H9 (cell line): ENCODE measurements at regions not wholly inside any gene's neighbourhood (a gene's known extent, or its start where the extent isn't known, plus 50 kb on each side); places are given as distances from the start of the nearest gene placed in this dataset.

Experiments used
- DNase-seq: peaks from one replicate; pipeline ENCODE4 v3.0.0-alpha.2; 2017
- H2AFZ ChIP-seq: one replicate; pipeline ENCODE4 v1.6.1; 2013; ENCODE audit warnings: mild to moderate bottlenecking, low read length, control low read depth, moderate library complexity
- H2AK5ac ChIP-seq: 2 replicates; pipeline ENCODE4 v1.6.1; 2013; ENCODE audit warnings: low read length, control low read depth, mixed read lengths; ENCODE audit not compliant: insufficient read length
- H2BK120ac ChIP-seq: one replicate; pipeline ENCODE4 v1.6.1; 2013; ENCODE audit warnings: low read depth, mild to moderate bottlenecking, low read length, control low read depth, inconsistent platforms; ENCODE audit not compliant: poor library complexity, severe bottlenecking
- H2BK12ac ChIP-seq: 2 replicates; pipeline ENCODE4 v1.6.1; 2013; ENCODE audit warnings: low read length, control low read depth, mixed read lengths, low read depth; ENCODE audit not compliant: insufficient read length
- H2BK15ac ChIP-seq: 2 replicates; pipeline ENCODE4 v1.6.1; 2013; ENCODE audit warnings: low read depth, low read length, control low read depth
- H2BK20ac ChIP-seq: one replicate; pipeline ENCODE4 v1.6.1; 2013; ENCODE audit warnings: low read depth, mild to moderate bottlenecking, low read length, control low read depth, inconsistent platforms; ENCODE audit not compliant: poor library complexity, severe bottlenecking
- H2BK5ac ChIP-seq: 2 replicates; pipeline ENCODE4 v1.6.1; 2013; ENCODE audit warnings: low read length, control low read depth, mixed read lengths; ENCODE audit not compliant: insufficient read length
- H3K14ac ChIP-seq: 2 replicates; pipeline ENCODE4 v1.6.1; 2013; ENCODE audit warnings: low read length, control low read depth; ENCODE audit not compliant: insufficient read depth
- H3K18ac ChIP-seq: 2 replicates; pipeline ENCODE4 v1.6.1; 2013; ENCODE audit warnings: low read depth, mild to moderate bottlenecking, mixed read lengths, low read length, control low read depth; ENCODE audit not compliant: insufficient read length
- H3K23ac ChIP-seq: 2 replicates; pipeline ENCODE4 v1.6.1; 2013; ENCODE audit warnings: low read length, control low read depth, mixed read lengths, low read depth; ENCODE audit not compliant: insufficient read length
- H3K23me2 ChIP-seq: 2 replicates; pipeline ENCODE4 v1.6.1; 2013; ENCODE audit warnings: low read depth, mild to moderate bottlenecking, mixed read lengths, low read length, control low read depth; ENCODE audit not compliant: insufficient read length, poor library complexity, severe bottlenecking
- H3K27ac ChIP-seq: 2 replicates; pipeline ENCODE4 v1.5.1; 2013; ENCODE audit warnings: low read length, control low read depth, mixed read lengths, low read depth; ENCODE audit not compliant: insufficient read length
- H3K27me3 ChIP-seq: 2 replicates; pipeline ENCODE4 v1.6.1; 2013; ENCODE audit warnings: low read length, control low read depth, inconsistent platforms; ENCODE audit not compliant: insufficient read depth
- H3K4ac ChIP-seq: 2 replicates; pipeline ENCODE4 v1.6.1; 2013; ENCODE audit warnings: low read depth, mild to moderate bottlenecking, control low read depth, inconsistent platforms, low read length, moderate library complexity
- H3K4me1 ChIP-seq: 2 replicates; pipeline ENCODE4 v1.6.1; 2013; ENCODE audit warnings: low read length, control low read depth, inconsistent platforms; ENCODE audit not compliant: insufficient read depth
- H3K4me2 ChIP-seq: 2 replicates; pipeline ENCODE4 v1.6.1; 2013; ENCODE audit warnings: low read length, control low read depth, mixed read lengths; ENCODE audit not compliant: insufficient read length, insufficient read depth
- H3K56ac ChIP-seq: 2 replicates; pipeline ENCODE4 v1.6.1; 2013; ENCODE audit warnings: low read depth, mild to moderate bottlenecking, mixed read lengths, low read length, control low read depth; ENCODE audit not compliant: insufficient read length
- H3K79me1 ChIP-seq: 2 replicates; pipeline ENCODE4 v1.6.1; 2013; ENCODE audit warnings: low read depth, mild to moderate bottlenecking, moderate library complexity, low read length, control low read depth, inconsistent platforms; ENCODE audit not compliant: insufficient read depth, poor library complexity, severe bottlenecking
- H3K79me2 ChIP-seq: 2 replicates; pipeline ENCODE4 v1.6.1; 2013; ENCODE audit warnings: low read length, control low read depth, inconsistent platforms; ENCODE audit not compliant: insufficient read depth
- H3K9ac ChIP-seq: 2 replicates; pipeline ENCODE4 v1.6.1; 2013; ENCODE audit warnings: low read length, control low read depth, mixed read lengths; ENCODE audit not compliant: insufficient read length; ENCODE audit errors: extremely low read depth
- H3K9me3 ChIP-seq: one replicate; pipeline ENCODE4 v1.6.1; 2013; ENCODE audit warnings: low read depth, low read length, inconsistent platforms; ENCODE audit not compliant: control insufficient read depth
- H3T11ph ChIP-seq: one replicate; pipeline ENCODE4 v1.6.1; 2013; ENCODE audit warnings: mild to moderate bottlenecking, low read length, control low read depth, inconsistent platforms
- H4K20me1 ChIP-seq: one replicate; pipeline ENCODE4 v1.6.1; 2013; ENCODE audit not compliant: control insufficient read depth, insufficient read length, insufficient read depth
- H4K5ac ChIP-seq: 2 replicates; pipeline ENCODE4 v1.6.1; 2013; ENCODE audit warnings: low read depth, mild to moderate bottlenecking, mixed read lengths, low read length, control low read depth; ENCODE audit not compliant: insufficient read length
- H4K8ac ChIP-seq: replicated peaks from 2 replicates; pipeline ENCODE4 v1.6.1; 2013; ENCODE audit warnings: low read length, control low read depth, mixed read lengths, low read depth; ENCODE audit not compliant: insufficient read length
- H4K91ac ChIP-seq: 2 replicates; pipeline ENCODE4 v1.6.1; 2013; ENCODE audit warnings: low read depth, mild to moderate bottlenecking, moderate library complexity, mixed read lengths, low read length, control low read depth; ENCODE audit not compliant: insufficient read length
- H3K27ac Mint-ChIP-seq, 3 experiments: 2 replicates in 2 of 3; 3 replicates in 1 of 3; pipeline ENCODE4 v1.8.0; 2020 to 2021; ENCODE audit warnings: mixed read lengths in 3 of 3, mild to moderate bottlenecking in 1 of 3, moderate library complexity in 1 of 3
- H3K27me3 Mint-ChIP-seq: 2 replicates; pipeline ENCODE4 v1.8.0; 2021; ENCODE audit warnings: low read depth, mild to moderate bottlenecking, moderate library complexity, mixed read lengths
- H3K36me3 Mint-ChIP-seq, 3 experiments: 2 replicates in 2 of 3; 3 replicates in 1 of 3; pipeline ENCODE4 v1.8.0; 2020 to 2021; ENCODE audit warnings: low read depth in 3 of 3, mixed read lengths in 3 of 3; ENCODE audit not compliant: insufficient read depth in 1 of 3
- H3K4me1 Mint-ChIP-seq, 2 experiments: 2 replicates each; pipeline ENCODE4 v1.8.0; 2020; ENCODE audit warnings: mixed read lengths in 2 of 2
- H3K4me3 Mint-ChIP-seq, 2 experiments: 2 replicates in 1 of 2; 3 replicates in 1 of 2; pipeline ENCODE4 v1.8.0; 2020 to 2021; ENCODE audit warnings: mild to moderate bottlenecking in 2 of 2, mixed read lengths in 2 of 2, moderate library complexity in 1 of 2
- H3K9me3 Mint-ChIP-seq, 2 experiments: 2 replicates in 1 of 2; 3 replicates in 1 of 2; pipeline ENCODE4 v1.8.0; 2020; ENCODE audit warnings: mild to moderate bottlenecking in 2 of 2, mixed read lengths in 2 of 2, moderate library complexity in 1 of 2
- WGBS: extraction: QIAGEN DNeasy Blood & Tissue Kit; methylation state at CpG from one replicate; pipeline ENCODE4 v1.1.7; 2013; ENCODE audit warnings: missing lambda C conversion rate, low lambda C conversion rate, mixed read lengths; ENCODE audit not compliant: insufficient read length; ENCODE audit errors: extremely low coverage; 5-methylcytosine and 5-hydroxymethylcytosine counted together
- TF ChIP-seq, protein P1 (sequence below): fragments of 200-600 bp; sonication (generic); conservative IDR thresholded peaks from 3 replicates; pipeline ENCODE4 v1.8.0; 2021; ENCODE audit warnings: antibody characterized with exemption, mild to moderate bottlenecking

DNA sequence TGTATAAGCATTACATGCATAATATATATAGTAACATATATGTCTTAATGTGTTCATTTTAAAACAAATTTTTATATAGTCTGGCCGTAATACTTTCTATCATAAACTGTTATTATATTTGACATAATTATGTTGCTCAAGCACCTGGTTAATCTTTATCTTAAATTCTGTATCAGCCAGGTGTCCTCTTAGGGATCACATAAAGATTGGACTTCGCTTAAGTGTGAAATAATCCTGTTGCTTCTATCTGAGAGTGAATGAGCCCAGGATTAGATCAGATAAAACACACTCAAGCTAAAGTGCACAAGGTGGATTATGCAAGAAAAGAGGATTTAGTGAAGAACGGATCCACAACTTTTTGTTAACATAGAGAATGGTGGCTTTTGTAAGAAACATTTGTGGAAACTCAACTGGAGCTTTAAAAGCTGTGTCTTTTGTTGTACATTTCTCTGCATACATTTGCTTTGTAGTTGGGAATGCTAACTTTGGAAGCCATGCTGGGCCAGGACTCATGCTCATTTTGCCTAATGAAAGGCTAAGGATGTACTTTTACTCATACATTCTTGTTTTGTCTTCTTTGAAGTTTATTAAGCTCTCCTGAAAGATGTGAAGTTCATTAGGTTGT is 437.8 kb downstream of the ZIC1 start:
- no peaks in the 10 kb centered on the region for H3K23me2 ChIP-seq
- H4K5ac ChIP-seq = no peak overlapping the region
- no peak for DNase-seq
- H3K36me3 Mint-ChIP-seq = no peaks in the 10 kb centered on the region
- no peak overlapping the region for H2BK5ac ChIP-seq
- H3K27ac ChIP-seq = no peak overlapping the region
- no peaks in the 10 kb centered on the region for H3K79me2 ChIP-seq
- no peaks in the 10 kb centered on the region for H3K9me3 ChIP-seq
- no peaks in the 10 kb centered on the region for H4K20me1 ChIP-seq
- H3K27me3 Mint-ChIP-seq = no peaks in the 10 kb centered on the region
- H3K4ac ChIP-seq = no peak overlapping the region
- no peak overlapping the region for H3K23ac ChIP-seq
- H3T11ph ChIP-seq = no peak overlapping the region
- 0 out of 7 replicates have a peak overlapping the region, but pooled peaks of 1 of the 3 experiments have one; percentile 15 for H3K27ac Mint-ChIP-seq
- WGBS = no CpG with 5 or more reads among the region's 3 CpGs
- H3K9ac ChIP-seq = no peak overlapping the region
- no peak overlapping the region for H2AK5ac ChIP-seq
- no peak overlapping the region for H4K8ac ChIP-seq
- H3K18ac ChIP-seq = no peak overlapping the region
- H3K14ac ChIP-seq = no peak overlapping the region
- no peaks in the 10 kb centered on the region for H3K27me3 ChIP-seq
- H2BK12ac ChIP-seq = no peak overlapping the region
- peaks cover 5% of the 10 kb centered on the region in 2 experiments for H3K4me1 Mint-ChIP-seq
- no peak overlapping the region for H2BK15ac ChIP-seq
- no peak overlapping the region for H2BK20ac ChIP-seq
- no peaks in the 10 kb centered on the region for H3K4me1 ChIP-seq
- no peak overlapping the region for H4K91ac ChIP-seq
- no peak overlapping the region for H3K4me3 Mint-ChIP-seq
- no peak overlapping the region for H3K56ac ChIP-seq
- no peak overlapping the region for H2AFZ ChIP-seq
- TF ChIP-seq, protein P1, sequence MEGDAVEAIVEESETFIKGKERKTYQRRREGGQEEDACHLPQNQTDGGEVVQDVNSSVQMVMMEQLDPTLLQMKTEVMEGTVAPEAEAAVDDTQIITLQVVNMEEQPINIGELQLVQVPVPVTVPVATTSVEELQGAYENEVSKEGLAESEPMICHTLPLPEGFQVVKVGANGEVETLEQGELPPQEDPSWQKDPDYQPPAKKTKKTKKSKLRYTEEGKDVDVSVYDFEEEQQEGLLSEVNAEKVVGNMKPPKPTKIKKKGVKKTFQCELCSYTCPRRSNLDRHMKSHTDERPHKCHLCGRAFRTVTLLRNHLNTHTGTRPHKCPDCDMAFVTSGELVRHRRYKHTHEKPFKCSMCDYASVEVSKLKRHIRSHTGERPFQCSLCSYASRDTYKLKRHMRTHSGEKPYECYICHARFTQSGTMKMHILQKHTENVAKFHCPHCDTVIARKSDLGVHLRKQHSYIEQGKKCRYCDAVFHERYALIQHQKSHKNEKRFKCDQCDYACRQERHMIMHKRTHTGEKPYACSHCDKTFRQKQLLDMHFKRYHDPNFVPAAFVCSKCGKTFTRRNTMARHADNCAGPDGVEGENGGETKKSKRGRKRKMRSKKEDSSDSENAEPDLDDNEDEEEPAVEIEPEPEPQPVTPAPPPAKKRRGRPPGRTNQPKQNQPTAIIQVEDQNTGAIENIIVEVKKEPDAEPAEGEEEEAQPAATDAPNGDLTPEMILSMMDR = no peak
- no peak overlapping the region for H3K4me2 ChIP-seq
- no peaks in the 10 kb centered on the region for H3K79me1 ChIP-seq
- H3K9me3 Mint-ChIP-seq = no peaks in the 10 kb centered on the region; a peak in 1 of 5 replicates
- H2BK120ac ChIP-seq = no peak overlapping the region
